ENCODE measurements at regions not wholly inside any gene's neighbourhood (a gene's known extent, or its start where the extent isn't known, plus 50 kb on each side); places are given as distances from the start of the nearest gene placed in this dataset.

DNA sequence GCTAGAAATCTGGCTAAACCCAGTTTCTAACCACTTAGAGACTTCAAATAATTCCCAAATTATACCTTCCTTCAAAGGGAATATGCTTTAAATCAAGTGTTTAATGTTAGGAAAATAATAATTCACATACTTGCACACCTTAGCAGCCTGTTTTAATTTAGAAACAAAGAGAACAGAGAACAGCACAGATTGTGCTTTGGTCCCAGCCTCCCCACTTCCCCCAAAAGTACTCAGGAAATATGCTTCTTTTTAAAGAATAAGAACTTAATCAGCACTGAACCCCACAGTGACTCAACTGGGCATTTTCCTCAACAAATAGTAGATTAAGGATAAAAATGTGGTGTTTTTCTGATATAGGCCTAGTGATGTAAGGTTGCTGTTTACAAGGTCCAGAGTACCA, 295.8 kb downstream of the GBA3 start:
- Histone ChIP-seq H3K9me3 (ENCODE audit: control insufficient read depth, low read depth, low read length) (no peaks in the 10 kb centered on the region), H3K18ac (ENCODE audit: insufficient read length, low read depth, low read length) (no peak overlapping the region), H3K23me2 (ENCODE audit: insufficient read length, low read depth, low read length, poor library complexity, severe bottlenecking) (no peaks in the 10 kb centered on the region), H3K14ac (ENCODE audit: insufficient read depth, low read length) (no peak overlapping the region), H3K4me1 (ENCODE audit: insufficient read depth, low read length) (no peaks in the 10 kb centered on the region), H2BK12ac (ENCODE audit: insufficient read length, low read depth, low read length) (no peak overlapping the region), H3K27me3 (ENCODE audit: insufficient read depth, low read length) (no peaks in the 10 kb centered on the region), H3K79me2 (ENCODE audit: insufficient read depth, low read length) (no peaks in the 10 kb centered on the region), H3K56ac (ENCODE audit: insufficient read length, low read depth, low read length) (no peak overlapping the region), H3K79me1 (ENCODE audit: insufficient read depth, low read depth, low read length, poor library complexity, severe bottlenecking) (no peaks in the 10 kb centered on the region), H2BK15ac (ENCODE audit: low read depth, low read length) (no peak overlapping the region), H2BK5ac (ENCODE audit: insufficient read length, low read length) (no peak overlapping the region), H3T11ph (ENCODE audit: low read length) (no peak overlapping the region), H3K4me2 (ENCODE audit: insufficient read depth, insufficient read length, low read length) (no peak overlapping the region), H2AFZ (ENCODE audit: low read length) (no peak overlapping the region), H2BK120ac (ENCODE audit: low read depth, low read length, poor library complexity, severe bottlenecking) (no peak overlapping the region), H4K8ac (replicated peaks; ENCODE audit: insufficient read length, low read depth, low read length) (no peak overlapping the region), H4K91ac (ENCODE audit: insufficient read length, low read depth, low read length) (no peak overlapping the region), H3K9ac (ENCODE audit: extremely low read depth, insufficient read length, low read length) (no peak overlapping the region), H2AK5ac (ENCODE audit: insufficient read length, low read length) (no peak overlapping the region), H2BK20ac (ENCODE audit: low read depth, low read length, poor library complexity, severe bottlenecking) (no peak overlapping the region), H3K23ac (ENCODE audit: insufficient read length, low read depth, low read length) (no peak overlapping the region), H4K20me1 (ENCODE audit: control insufficient read depth, insufficient read depth, insufficient read length) (no peaks in the 10 kb centered on the region), H4K5ac (ENCODE audit: insufficient read length, low read depth, low read length) (no peak overlapping the region), H3K4ac (ENCODE audit: low read depth, low read length) (no peak overlapping the region), H3K27ac (ENCODE audit: insufficient read length, low read depth, low read length) (no peak overlapping the region)
- Mint-ChIP-seq H3K4me1 (no peaks in the 10 kb centered on the region), H3K36me3 (ENCODE audit: insufficient read depth in 1 of 3, low read depth in 3 of 3) (peaks cover 0 to 4% (median 2%) of the 10 kb centered on the region in 3 experiments; a peak in 5 of 7 replicates), H3K27ac (no peak overlapping the region), H3K27me3 (ENCODE audit: low read depth) (no peaks in the 10 kb centered on the region; the same call in 1 of the 2 replicates), H3K9me3 (peaks cover 5 to 12% of the 10 kb centered on the region in 2 experiments; a peak in 3 of 5 replicates), H3K4me3 (no peak overlapping the region)
- TF ChIP-seq, protein P1, sequence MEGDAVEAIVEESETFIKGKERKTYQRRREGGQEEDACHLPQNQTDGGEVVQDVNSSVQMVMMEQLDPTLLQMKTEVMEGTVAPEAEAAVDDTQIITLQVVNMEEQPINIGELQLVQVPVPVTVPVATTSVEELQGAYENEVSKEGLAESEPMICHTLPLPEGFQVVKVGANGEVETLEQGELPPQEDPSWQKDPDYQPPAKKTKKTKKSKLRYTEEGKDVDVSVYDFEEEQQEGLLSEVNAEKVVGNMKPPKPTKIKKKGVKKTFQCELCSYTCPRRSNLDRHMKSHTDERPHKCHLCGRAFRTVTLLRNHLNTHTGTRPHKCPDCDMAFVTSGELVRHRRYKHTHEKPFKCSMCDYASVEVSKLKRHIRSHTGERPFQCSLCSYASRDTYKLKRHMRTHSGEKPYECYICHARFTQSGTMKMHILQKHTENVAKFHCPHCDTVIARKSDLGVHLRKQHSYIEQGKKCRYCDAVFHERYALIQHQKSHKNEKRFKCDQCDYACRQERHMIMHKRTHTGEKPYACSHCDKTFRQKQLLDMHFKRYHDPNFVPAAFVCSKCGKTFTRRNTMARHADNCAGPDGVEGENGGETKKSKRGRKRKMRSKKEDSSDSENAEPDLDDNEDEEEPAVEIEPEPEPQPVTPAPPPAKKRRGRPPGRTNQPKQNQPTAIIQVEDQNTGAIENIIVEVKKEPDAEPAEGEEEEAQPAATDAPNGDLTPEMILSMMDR (conservative IDR thresholded peaks at IDR 0.05) = no peak
- no peak for DNase-seq
